ENCODE measurements at regions not wholly inside any gene's neighbourhood (a gene's known extent, or its start where the extent isn't known, plus 50 kb on each side); places are given as distances from the start of the nearest gene placed in this dataset.

DNA sequence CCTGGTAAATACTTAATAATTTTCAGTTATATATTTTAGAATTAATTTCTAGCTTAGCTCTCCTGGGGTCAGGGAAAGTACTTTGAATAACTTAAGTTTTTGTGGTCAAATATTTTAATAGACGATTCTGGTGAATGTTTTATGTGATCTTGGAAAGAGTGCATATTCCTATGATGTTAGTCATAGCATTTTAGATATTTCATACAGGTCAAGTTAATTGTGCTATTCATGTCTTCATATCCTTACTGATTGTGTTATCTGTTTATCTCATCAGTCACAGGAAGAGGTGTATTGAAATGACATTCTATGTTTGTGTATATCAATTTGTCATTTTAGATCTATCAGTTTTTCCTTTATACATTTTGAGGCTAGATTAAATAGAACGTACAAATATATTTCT is 576.2 kb downstream of the CPS1 start:
- Histone ChIP-seq H3K4me2 (no peak overlapping the region), H3K4me3 (no peak overlapping the region), H3K4me1 (peaks cover 9% of the 10 kb centered on the region; the same call in 1 of the 3 replicates), H3K27ac (no peak overlapping the region), H3K9me3 (peaks cover 5% of the 10 kb centered on the region; the same call in 1 of the 3 replicates)
- FAIRE-seq (no peak), ATAC-seq (no peak), DNase-seq (ENCODE audit: low read depth in 1 of 2, low spot score in 1 of 2) (no peak)
- CTCF ChIA-PET = no interaction called here
- WGBS (ENCODE audit: missing lambda C conversion rate) = 21% methylated on average over 2 of the region's 2 CpGs
- POLR2A ChIA-PET = no interaction called here
- TF ChIP-seq, protein P1, sequence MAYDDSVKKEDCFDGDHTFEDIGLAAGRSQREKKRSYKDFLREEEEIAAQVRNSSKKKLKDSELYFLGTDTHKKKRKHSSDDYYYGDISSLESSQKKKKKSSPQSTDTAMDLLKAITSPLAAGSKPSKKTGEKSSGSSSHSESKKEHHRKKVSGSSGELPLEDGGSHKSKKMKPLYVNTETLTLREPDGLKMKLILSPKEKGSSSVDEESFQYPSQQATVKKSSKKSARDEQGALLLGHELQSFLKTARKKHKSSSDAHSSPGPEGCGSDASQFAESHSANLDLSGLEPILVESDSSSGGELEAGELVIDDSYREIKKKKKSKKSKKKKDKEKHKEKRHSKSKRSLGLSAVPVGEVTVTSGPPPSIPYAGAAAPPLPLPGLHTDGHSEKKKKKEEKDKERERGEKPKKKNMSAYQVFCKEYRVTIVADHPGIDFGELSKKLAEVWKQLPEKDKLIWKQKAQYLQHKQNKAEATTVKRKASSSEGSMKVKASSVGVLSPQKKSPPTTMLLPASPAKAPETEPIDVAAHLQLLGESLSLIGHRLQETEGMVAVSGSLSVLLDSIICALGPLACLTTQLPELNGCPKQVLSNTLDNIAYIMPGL (CRISPR knock-in tag; IDR thresholded peaks at IDR 0.05; ENCODE audit: borderline replicate concordance) = no peak
- TF ChIP-seq SREBF2 (IDR thresholded peaks at IDR 0.05) (no peak), EHMT2 (IDR thresholded peaks at IDR 0.05; ENCODE audit: low read depth) (no peak), HEYL (CRISPR knock-in tag; IDR thresholded peaks at IDR 0.05) (no peak), ZNF302 (CRISPR knock-in tag; IDR thresholded peaks at IDR 0.05) (no peak), CHD2 (IDR thresholded peaks at IDR 0.05; ENCODE audit: low read length, partially characterized antibody) (no peak), RARB (CRISPR knock-in tag; IDR thresholded peaks at IDR 0.05) (no peak)
- TF ChIP-seq, protein P2, sequence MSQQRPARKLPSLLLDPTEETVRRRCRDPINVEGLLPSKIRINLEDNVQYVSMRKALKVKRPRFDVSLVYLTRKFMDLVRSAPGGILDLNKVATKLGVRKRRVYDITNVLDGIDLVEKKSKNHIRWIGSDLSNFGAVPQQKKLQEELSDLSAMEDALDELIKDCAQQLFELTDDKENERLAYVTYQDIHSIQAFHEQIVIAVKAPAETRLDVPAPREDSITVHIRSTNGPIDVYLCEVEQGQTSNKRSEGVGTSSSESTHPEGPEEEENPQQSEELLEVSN (IDR thresholded peaks at IDR 0.05; ENCODE audit: borderline replicate concordance, low read depth) = no peak

DNA sequence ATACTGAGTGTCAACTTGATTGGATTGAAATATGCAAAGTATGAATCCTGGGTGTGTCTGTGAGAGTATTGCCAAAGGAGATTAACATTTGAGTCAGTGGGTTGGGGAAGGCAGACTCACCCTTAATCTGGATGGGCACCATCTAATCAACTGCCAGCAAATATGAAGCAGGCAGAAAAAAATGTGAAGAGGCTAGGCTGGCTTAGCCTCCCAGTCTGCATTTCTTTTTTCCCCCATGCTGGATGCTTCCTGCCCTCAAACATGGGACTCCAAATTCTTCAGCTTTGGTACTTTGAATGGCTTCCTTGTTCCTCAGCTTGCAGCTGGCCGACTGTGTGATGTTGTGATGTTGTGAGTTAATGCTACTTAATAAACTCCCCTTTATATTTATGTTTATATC is 577.4 kb downstream of the CPS1 start:
- ATAC-seq (no peak), DNase-seq (ENCODE audit: low read depth in 1 of 2, low spot score in 1 of 2) (no peak), FAIRE-seq (no peak)
- TF ChIP-seq ZNF302 (CRISPR knock-in tag; IDR thresholded peaks at IDR 0.05) (no peak), CHD4 (IDR thresholded peaks at IDR 0.05; ENCODE audit: borderline replicate concordance) (no peak), MAFK (IDR thresholded peaks at IDR 0.05; ENCODE audit: partially characterized antibody) (no peak), EHMT2 (IDR thresholded peaks at IDR 0.05; ENCODE audit: low read depth) (no peak), HOXA7 (CRISPR knock-in tag; IDR thresholded peaks at IDR 0.05) (no peak), GATA3 (IDR thresholded peaks at IDR 0.05; ENCODE audit: borderline replicate concordance) (no peak), ZSCAN20 (CRISPR knock-in tag; IDR thresholded peaks at IDR 0.05) (no peak), RNF2 (IDR thresholded peaks at IDR 0.05; ENCODE audit: borderline replicate concordance, low read depth) (no peak), ZC3H11A (IDR thresholded peaks at IDR 0.05) (no peak), FOXS1 (CRISPR knock-in tag; IDR thresholded peaks at IDR 0.05) (no peak), CBX2 (IDR thresholded peaks at IDR 0.05; ENCODE audit: borderline replicate concordance, low read depth) (no peak), SMC3 (IDR thresholded peaks at IDR 0.05) (no peak), MAZ (IDR thresholded peaks at IDR 0.05; ENCODE audit: borderline replicate concordance, low read depth, low read length) (no peak)
- TF ChIP-seq, protein P3, sequence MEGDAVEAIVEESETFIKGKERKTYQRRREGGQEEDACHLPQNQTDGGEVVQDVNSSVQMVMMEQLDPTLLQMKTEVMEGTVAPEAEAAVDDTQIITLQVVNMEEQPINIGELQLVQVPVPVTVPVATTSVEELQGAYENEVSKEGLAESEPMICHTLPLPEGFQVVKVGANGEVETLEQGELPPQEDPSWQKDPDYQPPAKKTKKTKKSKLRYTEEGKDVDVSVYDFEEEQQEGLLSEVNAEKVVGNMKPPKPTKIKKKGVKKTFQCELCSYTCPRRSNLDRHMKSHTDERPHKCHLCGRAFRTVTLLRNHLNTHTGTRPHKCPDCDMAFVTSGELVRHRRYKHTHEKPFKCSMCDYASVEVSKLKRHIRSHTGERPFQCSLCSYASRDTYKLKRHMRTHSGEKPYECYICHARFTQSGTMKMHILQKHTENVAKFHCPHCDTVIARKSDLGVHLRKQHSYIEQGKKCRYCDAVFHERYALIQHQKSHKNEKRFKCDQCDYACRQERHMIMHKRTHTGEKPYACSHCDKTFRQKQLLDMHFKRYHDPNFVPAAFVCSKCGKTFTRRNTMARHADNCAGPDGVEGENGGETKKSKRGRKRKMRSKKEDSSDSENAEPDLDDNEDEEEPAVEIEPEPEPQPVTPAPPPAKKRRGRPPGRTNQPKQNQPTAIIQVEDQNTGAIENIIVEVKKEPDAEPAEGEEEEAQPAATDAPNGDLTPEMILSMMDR (IDR thresholded peaks at IDR 0.05) = no peak
- TF ChIP-seq, protein P4, sequence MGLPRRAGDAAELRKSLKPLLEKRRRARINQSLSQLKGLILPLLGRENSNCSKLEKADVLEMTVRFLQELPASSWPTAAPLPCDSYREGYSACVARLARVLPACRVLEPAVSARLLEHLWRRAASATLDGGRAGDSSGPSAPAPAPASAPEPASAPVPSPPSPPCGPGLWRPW (IDR thresholded peaks at IDR 0.05) = no peak
- TF ChIP-seq, protein P5, sequence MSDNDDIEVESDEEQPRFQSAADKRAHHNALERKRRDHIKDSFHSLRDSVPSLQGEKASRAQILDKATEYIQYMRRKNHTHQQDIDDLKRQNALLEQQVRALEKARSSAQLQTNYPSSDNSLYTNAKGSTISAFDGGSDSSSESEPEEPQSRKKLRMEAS (IDR thresholded peaks at IDR 0.05) = no peak
- TF ChIP-seq, protein P6, sequence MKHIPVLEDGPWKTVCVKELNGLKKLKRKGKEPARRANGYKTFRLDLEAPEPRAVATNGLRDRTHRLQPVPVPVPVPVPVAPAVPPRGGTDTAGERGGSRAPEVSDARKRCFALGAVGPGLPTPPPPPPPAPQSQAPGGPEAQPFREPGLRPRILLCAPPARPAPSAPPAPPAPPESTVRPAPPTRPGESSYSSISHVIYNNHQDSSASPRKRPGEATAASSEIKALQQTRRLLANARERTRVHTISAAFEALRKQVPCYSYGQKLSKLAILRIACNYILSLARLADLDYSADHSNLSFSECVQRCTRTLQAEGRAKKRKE (CRISPR knock-in tag; IDR thresholded peaks at IDR 0.05; ENCODE audit: low read depth) = no peak
- peaks cover 9% of the 10 kb centered on the region; the same call in 1 of the 3 replicates for H3K4me1 ChIP-seq
- H3K27ac ChIP-seq = no peak overlapping the region
- CTCF ChIA-PET = no interaction called here
- WGBS (ENCODE audit: missing lambda C conversion rate) = 13% methylated on average over 1 of the region's 1 CpG
- H3K4me3 ChIP-seq = no peak overlapping the region
- POLR2A ChIA-PET = no interaction called here
- peaks cover 5% of the 10 kb centered on the region; the same call in 1 of the 3 replicates for H3K9me3 ChIP-seq
- no peak overlapping the region for H3K4me2 ChIP-seq

Measured in A549 (cell line).